ENCODE measurements at regions not wholly inside any gene's neighbourhood (a gene's known extent, or its start where the extent isn't known, plus 50 kb on each side); places are given as distances from the start of the nearest gene placed in this dataset.
"Not testable (repeated sequence)": the region's sequence is repeated elsewhere in the genome, so short reads cannot be mapped to it uniquely, and the experiment has no call there.

- DNase-seq (ENCODE audit: low spot score) = no peak
Observed at GRCh38 chr6:81366972-81367371, 385.5 kb downstream of the TENT5A start.

- no peak for DNase-seq (ENCODE audit: low spot score)
Observed at GRCh38 chr6:81362246-81362645, 390.2 kb downstream of the TENT5A start.

- DNase-seq (ENCODE audit: low spot score) = no peak
Observed at GRCh38 chr6:81353262-81353661, 399.2 kb downstream of the TENT5A start.

- not testable (repeated sequence) for DNase-seq (ENCODE audit: low spot score)
Observed at GRCh38 chr6:81344026-81344425, 408.5 kb downstream of the TENT5A start.

- DNase-seq (ENCODE audit: low spot score) = no peak
Observed at GRCh38 chr6:81340946-81341345, 411.5 kb downstream of the TENT5A start.

GRCh38 chr6:81331526-81331925 lies 421.0 kb downstream of the TENT5A start:
- no peak for DNase-seq (ENCODE audit: low spot score)

GRCh38 chr6:81328700-81329099 lies 423.8 kb downstream of the TENT5A start:
- no peak for DNase-seq (ENCODE audit: low spot score)

GRCh38 chr6:81326881-81327561 lies 425.5 kb downstream of the TENT5A start:
- DNase-seq (ENCODE audit: low spot score) = peak; percentile 92

GRCh38 chr6:81309811-81310210 lies 442.7 kb downstream of the TENT5A start:
- no peak for DNase-seq (ENCODE audit: low spot score)

GRCh38 chr6:81308577-81309279 lies 443.8 kb downstream of the TENT5A start:
- DNase-seq (ENCODE audit: low spot score) = no peak

GRCh38 chr6:81307651-81308214 lies 444.7 kb downstream of the TENT5A start:
- no peak for DNase-seq (ENCODE audit: low spot score)

- peak; percentile 50 for DNase-seq (ENCODE audit: low spot score)
Observed at GRCh38 chr6:81304466-81304865, 448.0 kb downstream of the TENT5A start.

GRCh38 chr6:81300961-81301360 lies 451.5 kb downstream of the TENT5A start:
- peak; percentile 95 for DNase-seq (ENCODE audit: low spot score)

- DNase-seq (ENCODE audit: low spot score) = no peak
Observed at GRCh38 chr6:81298751-81299150, 453.7 kb downstream of the TENT5A start.

- DNase-seq (ENCODE audit: low spot score) = no peak
Observed at GRCh38 chr6:81295310-81295709, 457.2 kb downstream of the TENT5A start.

GRCh38 chr6:81293896-81294295 lies 458.6 kb downstream of the TENT5A start:
- DNase-seq (ENCODE audit: low spot score) = peak; percentile 14

GRCh38 chr6:81289229-81289628 lies 463.3 kb downstream of the TENT5A start:
- no peak for DNase-seq (ENCODE audit: low spot score)

- DNase-seq (ENCODE audit: low spot score) = peak; percentile 35
Observed at GRCh38 chr6:81265106-81265505, 487.4 kb downstream of the TENT5A start.

GRCh38 chr6:81263531-81264168 lies 488.8 kb downstream of the TENT5A start:
- DNase-seq (ENCODE audit: low spot score) = no peak

- no peak for DNase-seq (ENCODE audit: low spot score)
Observed at GRCh38 chr6:81262656-81263055, 489.8 kb downstream of the TENT5A start.

GRCh38 chr6:81256223-81256622 lies 496.3 kb downstream of the TENT5A start:
- not testable (repeated sequence) for DNase-seq (ENCODE audit: low spot score)

- DNase-seq (ENCODE audit: low spot score) = no peak
Observed at GRCh38 chr6:81253821-81254220, 498.7 kb downstream of the TENT5A start.
